Mesendoderm (in vitro differentiated cells): ENCODE measurements at regions not wholly inside any gene's neighbourhood (a gene's known extent, or its start where the extent isn't known, plus 50 kb on each side); places are given as distances from the start of the nearest gene placed in this dataset.

Source experiments
- DNase-seq: peaks from one replicate; pipeline ENCODE4 v3.0.0; 2013
- H2AK5ac ChIP-seq: 2 replicates; pipeline ENCODE4 v1.6.1; 2013; ENCODE audit warnings: low read length, inconsistent platforms
- H2BK120ac ChIP-seq: 2 replicates; pipeline ENCODE4 v1.6.1; 2013; ENCODE audit warnings: low read depth, mild to moderate bottlenecking, low read length, moderate library complexity, mixed read lengths
- H2BK15ac ChIP-seq: replicated peaks from 2 replicates; pipeline ENCODE4 v1.6.1; 2013; ENCODE audit warnings: low read depth, mild to moderate bottlenecking, moderate library complexity
- H2BK5ac ChIP-seq: 2 replicates; pipeline ENCODE4 v1.6.1; 2013; ENCODE audit warnings: low read length, inconsistent platforms
- H3K18ac ChIP-seq: 2 replicates; pipeline ENCODE4 v1.6.1; 2013; ENCODE audit warnings: mild to moderate bottlenecking, low read length, mixed read lengths
- H3K23ac ChIP-seq: one replicate; pipeline ENCODE4 v1.6.1; 2013; ENCODE audit warnings: low read length
- H3K27ac ChIP-seq: 2 replicates; pipeline ENCODE4 v1.5.1; 2013; ENCODE audit warnings: low read depth, mild to moderate bottlenecking, inconsistent platforms, low read length, moderate library complexity
- H3K27me3 ChIP-seq: 2 replicates; pipeline ENCODE4 v1.6.1; 2013; ENCODE audit warnings: low read length, control low read depth, mild to moderate bottlenecking, inconsistent platforms; ENCODE audit not compliant: insufficient read depth, poor library complexity
- H3K36me3 ChIP-seq: 2 replicates; pipeline ENCODE4 v1.6.1; 2013; ENCODE audit warnings: low read length, inconsistent platforms; ENCODE audit not compliant: control insufficient read depth, insufficient read depth
- H3K4ac ChIP-seq: one replicate; pipeline ENCODE4 v1.6.1; 2013; ENCODE audit warnings: low read depth, mild to moderate bottlenecking, low read length, moderate library complexity
- H3K4me1 ChIP-seq: 2 replicates; pipeline ENCODE4 v1.6.1; 2013; ENCODE audit warnings: low read depth, low read length, inconsistent platforms; ENCODE audit not compliant: control insufficient read depth
- H3K4me2 ChIP-seq: 2 replicates; pipeline ENCODE4 v1.6.1; 2013; ENCODE audit warnings: low read length
- H3K4me3 ChIP-seq: 2 replicates; pipeline ENCODE4 v1.5.1; 2013; ENCODE audit warnings: mild to moderate bottlenecking, low read length
- H3K56ac ChIP-seq: one replicate; pipeline ENCODE4 v1.6.1; 2013; ENCODE audit warnings: low read length
- H3K79me1 ChIP-seq: 2 replicates; pipeline ENCODE4 v1.6.1; 2013; ENCODE audit warnings: low read length, inconsistent platforms
- H3K79me2 ChIP-seq: 2 replicates; pipeline ENCODE4 v1.6.1; 2013; ENCODE audit warnings: mild to moderate bottlenecking, low read length; ENCODE audit not compliant: control insufficient read depth, insufficient read depth
- H3K9ac ChIP-seq: 2 replicates; pipeline ENCODE4 v1.6.1; 2013; ENCODE audit warnings: low read length, inconsistent platforms
- H4K5ac ChIP-seq: one replicate; pipeline ENCODE4 v1.6.1; 2013; ENCODE audit warnings: low read length
- H4K8ac ChIP-seq: one replicate; pipeline ENCODE4 v1.6.1; 2013; ENCODE audit warnings: low read depth, mild to moderate bottlenecking, control low read depth, low read length, moderate library complexity
- WGBS: extraction: QIAGEN DNeasy Blood & Tissue Kit; methylation state at CpG from one replicate; pipeline ENCODE4 v1.1.7; 2013; ENCODE audit warnings: low lambda C conversion rate, missing lambda C conversion rate; ENCODE audit not compliant: insufficient coverage; ENCODE audit errors: extremely low coverage; 5-methylcytosine and 5-hydroxymethylcytosine counted together

DNA sequence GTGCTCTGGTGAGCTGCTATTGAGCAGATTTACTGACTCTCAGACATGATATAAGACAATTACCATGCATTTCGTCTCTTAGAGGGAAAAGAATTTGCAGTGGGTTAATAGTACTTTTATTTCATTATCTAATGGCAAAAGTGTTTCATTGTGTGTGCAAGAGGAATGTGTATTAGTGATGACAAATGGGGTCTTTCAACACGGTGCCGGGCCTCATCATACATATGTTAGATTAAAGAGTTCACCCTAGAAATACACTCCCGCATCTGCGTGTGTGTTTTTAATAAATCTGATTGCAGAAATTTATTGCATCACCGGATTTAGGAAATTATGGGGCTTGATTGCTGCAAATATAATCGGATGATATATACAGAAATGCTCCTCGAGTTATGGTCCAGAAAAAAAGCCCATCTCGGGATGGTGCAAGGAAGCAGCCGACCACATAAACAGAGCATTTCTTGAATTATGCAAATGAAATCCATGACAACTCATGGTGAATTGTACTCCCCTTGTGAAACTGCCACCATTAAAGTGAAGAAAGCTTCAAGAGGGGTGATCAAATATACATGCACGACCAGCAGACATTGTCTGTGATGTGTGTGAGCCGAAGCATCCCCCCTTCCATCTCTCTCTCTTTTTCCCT lies 156.0 kb downstream of the PHETA1 start:
- Histone ChIP-seq H3K4me2 (no peak overlapping the region), H4K8ac (no peak overlapping the region), H3K36me3 (no peaks in the 10 kb centered on the region), H3K18ac (no peak overlapping the region), H3K27ac (no peak overlapping the region), H2BK120ac (no peak overlapping the region), H3K4me1 (no peaks in the 10 kb centered on the region), H3K9ac (no peak overlapping the region), H2BK5ac (no peak overlapping the region), H3K4me3 (no peak overlapping the region), H4K5ac (no peak overlapping the region), H2AK5ac (no peak overlapping the region), H3K79me1 (no peaks in the 10 kb centered on the region), H3K27me3 (no peaks in the 10 kb centered on the region), H3K23ac (no peak overlapping the region), H3K79me2 (no peaks in the 10 kb centered on the region), H3K56ac (no peak overlapping the region), H2BK15ac (no peak overlapping the region), H3K4ac (no peak overlapping the region)
- no peak for DNase-seq
- WGBS, result no CpG with 5 or more reads among the region's 12 CpGs

GRCh38 chr12:111211910-111212757 lies 156.8 kb downstream of the PHETA1 start:
- Histone ChIP-seq H2BK15ac (no peak overlapping the region), H3K27me3 (no peaks in the 10 kb centered on the region), H4K8ac (no peak overlapping the region), H4K5ac (no peak overlapping the region), H2BK5ac (no peak overlapping the region), H3K4me3 (no peak overlapping the region), H3K4me1 (no peaks in the 10 kb centered on the region), H3K4me2 (no peak overlapping the region), H3K27ac (no peak overlapping the region), H3K79me1 (no peaks in the 10 kb centered on the region), H3K9ac (no peak overlapping the region), H3K23ac (no peak overlapping the region), H3K36me3 (no peaks in the 10 kb centered on the region), H2BK120ac (no peak overlapping the region), H3K79me2 (no peaks in the 10 kb centered on the region), H2AK5ac (no peak overlapping the region), H3K4ac (no peak overlapping the region), H3K56ac (no peak overlapping the region), H3K18ac (no peak overlapping the region)
- peak; percentile 64 for DNase-seq
- whole genome bisulfite sequencing, result no CpG with 5 or more reads among the region's 7 CpGs

GRCh38 chr12:111209811-111210210 lies 159.1 kb downstream of the PHETA1 start:
- Histone ChIP-seq H4K8ac (no peak overlapping the region), H3K4me3 (no peak overlapping the region), H2BK120ac (no peak overlapping the region), H3K79me1 (no peaks in the 10 kb centered on the region), H3K36me3 (no peaks in the 10 kb centered on the region), H2BK5ac (no peak overlapping the region), H3K4me1 (no peaks in the 10 kb centered on the region), H3K4ac (no peak overlapping the region), H3K79me2 (no peaks in the 10 kb centered on the region), H3K9ac (no peak overlapping the region), H3K4me2 (no peak overlapping the region), H3K27ac (no peak overlapping the region), H3K56ac (no peak overlapping the region), H3K18ac (no peak overlapping the region), H3K27me3 (no peaks in the 10 kb centered on the region), H3K23ac (no peak overlapping the region), H2AK5ac (no peak overlapping the region), H2BK15ac (no peak overlapping the region), H4K5ac (no peak overlapping the region)
- DNase-seq, result no peak
- WGBS, result no CpG with 5 or more reads among the region's 4 CpGs

DNA sequence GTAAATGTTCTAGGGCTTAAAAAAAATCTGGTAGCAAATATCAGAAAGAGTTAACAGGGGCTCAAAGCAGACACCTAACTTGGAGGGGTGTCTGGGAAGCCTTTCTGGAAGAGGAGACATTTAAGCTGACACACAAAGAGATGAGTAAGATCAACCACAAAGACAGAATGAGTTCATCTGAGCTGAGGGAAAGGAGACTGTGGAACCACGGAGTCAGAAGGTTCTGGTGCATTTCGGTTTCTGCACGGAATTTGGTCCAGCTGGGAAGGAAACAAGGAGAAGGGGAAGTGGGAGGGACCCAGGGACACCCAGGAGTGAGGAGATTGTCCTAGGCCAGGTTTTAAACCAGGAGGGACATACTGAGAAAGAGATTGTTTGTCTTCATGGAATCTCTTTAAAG lies 161.1 kb downstream of the PHETA1 start:
- H4K8ac ChIP-seq, result no peak overlapping the region
- H3K4me1 ChIP-seq, result no peaks in the 10 kb centered on the region
- H3K36me3 ChIP-seq, result no peaks in the 10 kb centered on the region
- no peak overlapping the region for H2BK5ac ChIP-seq
- H3K27ac ChIP-seq, result no peak overlapping the region
- H3K56ac ChIP-seq, result no peak overlapping the region
- no peak overlapping the region for H3K4me3 ChIP-seq
- H4K5ac ChIP-seq, result no peak overlapping the region
- H2BK120ac ChIP-seq, result no peak overlapping the region
- no peak overlapping the region for H3K4ac ChIP-seq
- H3K79me2 ChIP-seq, result no peaks in the 10 kb centered on the region
- H3K79me1 ChIP-seq, result no peaks in the 10 kb centered on the region
- H3K27me3 ChIP-seq, result no peaks in the 10 kb centered on the region
- H3K4me2 ChIP-seq, result no peak overlapping the region
- no peak overlapping the region for H2AK5ac ChIP-seq
- H3K9ac ChIP-seq, result no peak overlapping the region
- no CpG with 5 or more reads among the region's 3 CpGs for WGBS
- no peak overlapping the region for H3K18ac ChIP-seq
- H3K23ac ChIP-seq, result no peak overlapping the region
- H2BK15ac ChIP-seq, result no peak overlapping the region
- DNase-seq, result no peak

GRCh38 chr12:111204788-111205241 lies 164.1 kb downstream of the PHETA1 start:
- Histone ChIP-seq H3K27ac (no peak overlapping the region), H3K27me3 (no peaks in the 10 kb centered on the region), H4K8ac (no peak overlapping the region), H3K4ac (no peak overlapping the region), H3K56ac (no peak overlapping the region), H3K23ac (no peak overlapping the region), H2BK15ac (no peak overlapping the region), H3K4me1 (no peaks in the 10 kb centered on the region), H3K9ac (no peak overlapping the region), H2AK5ac (no peak overlapping the region), H3K79me1 (no peaks in the 10 kb centered on the region), H3K4me2 (no peak overlapping the region), H2BK120ac (no peak overlapping the region), H3K79me2 (no peaks in the 10 kb centered on the region), H2BK5ac (no peak overlapping the region), H4K5ac (no peak overlapping the region), H3K36me3 (no peaks in the 10 kb centered on the region), H3K4me3 (no peak overlapping the region), H3K18ac (no peak overlapping the region)
- DNase-seq, result no peak
- WGBS, result no CpG with 5 or more reads among the region's 15 CpGs
